HG02763 (cell line): ENCODE measurements at regions not wholly inside any gene's neighbourhood (a gene's known extent, or its start where the extent isn't known, plus 50 kb on each side); places are given as distances from the start of the nearest gene placed in this dataset.

ENCODE experiments used
- ATAC-seq: cut with Tn5 transposase; IDR thresholded peaks from one replicate; pipeline ENCODE4 v1.9.1; 2021; ENCODE audit warnings: mild to moderate bottlenecking, moderate library complexity; ENCODE audit not compliant: unreplicated experiment

GRCh38 chr1:217214551-217214950 is 416.3 kb downstream of the GPATCH2 start:
- no peak for ATAC-seq

- no peak for ATAC-seq
These were observed 419.4 kb downstream of the GPATCH2 start for GRCh38 chr1:217211486-217211885.

- no peak for ATAC-seq
These were observed 425.3 kb downstream of the GPATCH2 start for GRCh38 chr1:217205578-217205977.

GRCh38 chr1:217196616-217197015 is 434.3 kb downstream of the GPATCH2 start:
- no peak for ATAC-seq

GRCh38 chr1:217193151-217193550 is 437.7 kb downstream of the GPATCH2 start:
- ATAC-seq = no peak

GRCh38 chr1:217191441-217191840 is 439.4 kb downstream of the GPATCH2 start:
- ATAC-seq = no peak

GRCh38 chr1:217190359-217190758 is 440.5 kb downstream of the GPATCH2 start:
- ATAC-seq = no peak

GRCh38 chr1:217189362-217189761 is 441.5 kb downstream of the GPATCH2 start:
- ATAC-seq = no peak

- ATAC-seq = no peak
These were observed 442.3 kb downstream of the GPATCH2 start for GRCh38 chr1:217188280-217189237.

GRCh38 chr1:217186664-217187063 is 444.2 kb downstream of the GPATCH2 start:
- ATAC-seq = no peak

GRCh38 chr1:217184854-217185253 is 446.0 kb downstream of the GPATCH2 start:
- no peak for ATAC-seq

- no peak for ATAC-seq
These were observed 447.9 kb downstream of the GPATCH2 start for GRCh38 chr1:217182992-217183391.

- no peak for ATAC-seq
These were observed 449.1 kb downstream of the GPATCH2 start for GRCh38 chr1:217181756-217182155.

- ATAC-seq = no peak
These were observed 449.6 kb downstream of the GPATCH2 start for GRCh38 chr1:217181176-217181746.

- ATAC-seq = no peak
These were observed 450.4 kb downstream of the GPATCH2 start for GRCh38 chr1:217180443-217180842.

GRCh38 chr1:217164403-217164802 is 441.2 kb upstream of the ESRRG start:
- ATAC-seq = no peak

- no peak for ATAC-seq
These were observed 430.1 kb upstream of the ESRRG start for GRCh38 chr1:217153361-217153760.

- ATAC-seq = no peak
These were observed 427.1 kb upstream of the ESRRG start for GRCh38 chr1:217150366-217150765.

- ATAC-seq = no peak
These were observed 426.6 kb upstream of the ESRRG start for GRCh38 chr1:217149791-217150190.

- ATAC-seq = no peak
These were observed 418.5 kb upstream of the ESRRG start for GRCh38 chr1:217141711-217142110.

GRCh38 chr1:217140041-217140901 is 417.0 kb upstream of the ESRRG start:
- ATAC-seq = no peak
